Breast epithelium (tissue), 4 donors: ENCODE measurements at regions not wholly inside any gene's neighbourhood (a gene's known extent, or its start where the extent isn't known, plus 50 kb on each side); places are given as distances from the start of the nearest gene placed in this dataset.

Experiments
- DNase-seq, 2 donors: peaks; one replicate each; pipeline ENCODE4 v3.0.0-alpha.2; 2019; ENCODE audit warnings: low spot score in 2 of 2
- H3K27ac ChIP-seq, 2 donors: fragments of 200-600 bp; sonication (generic) in 1 of 2; one replicate each; pipeline ENCODE4 v1.5.1; 2016 to 2019; ENCODE audit warnings: mild to moderate bottlenecking in 1 of 2
- H3K27me3 ChIP-seq, 2 donors: fragments of 200-600 bp; sonication (generic) in 1 of 2; one replicate each; pipeline versions ENCODE4 v1.5.1 to v1.6.0; 2017 to 2019; ENCODE audit warnings: control low read depth in 1 of 2, mild to moderate bottlenecking in 1 of 2
- H3K36me3 ChIP-seq: fragments of 200-600 bp; one replicate; pipeline ENCODE4 v1.5.1; 2019
- H3K4me1 ChIP-seq, 2 donors: fragments of 200-600 bp; sonication (generic); one replicate each; pipeline ENCODE4 v1.5.1; 2016 to 2019; ENCODE audit warnings: control low read depth in 1 of 2
- H3K4me3 ChIP-seq, 3 donors: fragments of 200-600 bp; sonication (generic); 1 replicate in 2 of 3; 2 replicates in 1 of 3; pipeline ENCODE4 v1.5.1; 2016 to 2019; ENCODE audit warnings: mild to moderate bottlenecking in 3 of 3, moderate library complexity in 2 of 3
- H3K9me3 ChIP-seq, 2 donors: fragments of 200-600 bp; sonication (generic) in 1 of 2; one replicate each; pipeline ENCODE4 v1.5.1; 2016 to 2019; ENCODE audit warnings: control low read depth in 1 of 2
- POLR2A ChIP-seq: fragments of 450-650 bp; IDR thresholded peaks from one replicate; pipeline ENCODE4 v1.6.1; 2016; ENCODE audit warnings: antibody characterized with exemption, mild to moderate bottlenecking, moderate library complexity
- POLR2AphosphoS5 ChIP-seq, 3 donors: sonication (generic); formaldehyde crosslinking; IDR thresholded peaks; one replicate each; pipeline ENCODE4 v1.6.1; 2017; ENCODE audit warnings: antibody characterized with exemption in 3 of 3
- intact Hi-C: fragments of 100-400 bp; cut with DNase I; formaldehyde crosslinking; loops from one replicate; pipeline ENCODE4 v1.15.1; 2023; ENCODE audit warnings: low total_unique reads
- TF ChIP-seq, protein P1 (sequence below), 3 donors: fragments of 450-650 bp; IDR thresholded peaks; one replicate each; pipeline ENCODE4 v1.5.1; 2016 to 2017; ENCODE audit warnings: antibody characterized with exemption in 3 of 3, mild to moderate bottlenecking in 3 of 3, moderate library complexity in 3 of 3

DNA sequence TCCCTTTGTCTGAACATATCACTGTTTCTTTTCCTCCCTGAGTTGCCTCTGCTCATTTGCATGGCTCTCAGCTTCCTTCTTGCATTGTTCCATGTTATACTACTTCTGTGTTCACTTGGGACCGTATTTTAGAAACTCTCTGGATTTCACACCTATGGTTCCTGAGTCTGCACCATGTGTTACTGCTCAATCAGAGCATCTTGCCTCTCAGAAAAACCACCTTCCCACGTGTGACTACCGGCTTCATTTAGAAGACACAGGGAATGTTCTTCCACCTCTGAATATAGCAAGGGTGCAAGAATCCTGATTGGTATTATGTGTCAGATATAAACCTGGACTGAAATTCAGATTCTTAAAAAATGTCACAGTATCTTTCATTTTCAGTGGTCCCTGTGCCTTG is 731.2 kb downstream of the TDRD15 start:
- intact Hi-C loops: no loop called here
- TF ChIP-seq POLR2A (no peak), POLR2AphosphoS5 (IDR thresholded peaks at IDR 0.05) (no peak)
- TF ChIP-seq, protein P1, sequence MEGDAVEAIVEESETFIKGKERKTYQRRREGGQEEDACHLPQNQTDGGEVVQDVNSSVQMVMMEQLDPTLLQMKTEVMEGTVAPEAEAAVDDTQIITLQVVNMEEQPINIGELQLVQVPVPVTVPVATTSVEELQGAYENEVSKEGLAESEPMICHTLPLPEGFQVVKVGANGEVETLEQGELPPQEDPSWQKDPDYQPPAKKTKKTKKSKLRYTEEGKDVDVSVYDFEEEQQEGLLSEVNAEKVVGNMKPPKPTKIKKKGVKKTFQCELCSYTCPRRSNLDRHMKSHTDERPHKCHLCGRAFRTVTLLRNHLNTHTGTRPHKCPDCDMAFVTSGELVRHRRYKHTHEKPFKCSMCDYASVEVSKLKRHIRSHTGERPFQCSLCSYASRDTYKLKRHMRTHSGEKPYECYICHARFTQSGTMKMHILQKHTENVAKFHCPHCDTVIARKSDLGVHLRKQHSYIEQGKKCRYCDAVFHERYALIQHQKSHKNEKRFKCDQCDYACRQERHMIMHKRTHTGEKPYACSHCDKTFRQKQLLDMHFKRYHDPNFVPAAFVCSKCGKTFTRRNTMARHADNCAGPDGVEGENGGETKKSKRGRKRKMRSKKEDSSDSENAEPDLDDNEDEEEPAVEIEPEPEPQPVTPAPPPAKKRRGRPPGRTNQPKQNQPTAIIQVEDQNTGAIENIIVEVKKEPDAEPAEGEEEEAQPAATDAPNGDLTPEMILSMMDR (IDR thresholded peaks at IDR 0.05): no peak
- Histone ChIP-seq H3K27me3 (no peaks in the 10 kb centered on the region), H3K4me1 (no peaks in the 10 kb centered on the region), H3K4me3 (no peak overlapping the region), H3K36me3 (no peaks in the 10 kb centered on the region), H3K27ac (no peak overlapping the region), H3K9me3 (no peaks in the 10 kb centered on the region)
- DNase-seq: no peak

GRCh38 chr2:21856708-21857107 is 732.9 kb downstream of the TDRD15 start:
- H3K27ac ChIP-seq: no peak overlapping the region
- no peak for TF ChIP-seq POLR2A
- TF ChIP-seq POLR2AphosphoS5 (IDR thresholded peaks at IDR 0.05): no peak
- TF ChIP-seq, protein P1 (IDR thresholded peaks at IDR 0.05): no peak

GRCh38 chr2:21860907-21861306 is 737.1 kb downstream of the TDRD15 start:
- TF ChIP-seq, protein P1 (IDR thresholded peaks at IDR 0.05): no peak
- TF ChIP-seq POLR2AphosphoS5 (IDR thresholded peaks at IDR 0.05) (no peak), POLR2A (no peak)
- intact Hi-C loops: no loop called here
- no peaks in the 10 kb centered on the region for H3K4me1 ChIP-seq
- no peaks in the 10 kb centered on the region for H3K9me3 ChIP-seq
- H3K36me3 ChIP-seq: no peaks in the 10 kb centered on the region
- no peak overlapping the region for H3K4me3 ChIP-seq
- H3K27me3 ChIP-seq: no peaks in the 10 kb centered on the region
- DNase-seq: no peak
- no peak overlapping the region for H3K27ac ChIP-seq

More at GRCh38 chr2:21856708-21857107, 732.9 kb downstream of the TDRD15 start:
- no peak for DNase-seq
- intact Hi-C loops: no loop called here
- Histone ChIP-seq H3K4me1 (no peaks in the 10 kb centered on the region), H3K27me3 (no peaks in the 10 kb centered on the region), H3K9me3 (no peaks in the 10 kb centered on the region), H3K36me3 (no peaks in the 10 kb centered on the region), H3K4me3 (no peak overlapping the region)

- DNase-seq: no peak
- intact Hi-C loops: no loop called here
- peaks cover 0 to 4% of the 10 kb centered on the region in 2 donors for H3K9me3 ChIP-seq
- H3K4me1 ChIP-seq: no peaks in the 10 kb centered on the region
- H3K36me3 ChIP-seq: no peaks in the 10 kb centered on the region
- no peak overlapping the region for H3K27ac ChIP-seq
- no peaks in the 10 kb centered on the region for H3K27me3 ChIP-seq
- H3K4me3 ChIP-seq: no peak overlapping the region
- TF ChIP-seq POLR2A: no peak
- TF ChIP-seq, protein P1 (IDR thresholded peaks at IDR 0.05): no peak
- TF ChIP-seq POLR2AphosphoS5 (IDR thresholded peaks at IDR 0.05): no peak
Measured at GRCh38 chr2:21866316-21866715, 742.5 kb downstream of the TDRD15 start.

DNA sequence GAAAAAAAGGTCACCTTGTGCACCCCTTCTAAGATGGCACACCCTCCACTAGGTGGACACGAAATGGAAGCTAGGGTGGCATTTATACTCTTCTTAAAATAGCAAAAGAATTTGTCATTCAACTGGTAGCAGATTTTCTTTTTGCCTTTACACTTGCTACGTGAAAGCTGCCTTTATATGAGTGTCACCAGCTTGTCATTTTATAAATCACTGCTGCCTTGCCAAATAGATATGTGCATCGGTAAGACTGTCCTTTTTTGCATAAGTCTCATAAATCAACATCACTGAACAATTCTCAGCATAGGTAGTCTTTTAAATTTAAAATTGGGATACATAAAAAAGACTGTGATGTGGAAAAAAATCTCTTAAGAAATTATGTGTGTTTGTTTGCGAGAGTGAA is 764.1 kb downstream of the TDRD15 start:
- Histone ChIP-seq H3K9me3 (no peaks in the 10 kb centered on the region), H3K4me3 (no peak overlapping the region), H3K4me1 (no peaks in the 10 kb centered on the region), H3K36me3 (no peaks in the 10 kb centered on the region), H3K27me3 (no peaks in the 10 kb centered on the region), H3K27ac (no peak overlapping the region)
- DNase-seq: no peak
- TF ChIP-seq, protein P1 (IDR thresholded peaks at IDR 0.05): no peak
- TF ChIP-seq POLR2AphosphoS5 (IDR thresholded peaks at IDR 0.05): no peak
- no peak for TF ChIP-seq POLR2A
- intact Hi-C loops: no loop called here
